Activated B cell treated with CpG ODN at 0.5 μM for 24 hours (primary cell): ENCODE measurements at regions not wholly inside any gene's neighbourhood (a gene's known extent, or its start where the extent isn't known, plus 50 kb on each side); places are given as distances from the start of the nearest gene placed in this dataset.

Experiments
- ATAC-seq: fragments of 200-7000 bp; cut with Tn5 transposase; one replicate; pipeline ENCODE4 v1.10.0; 2021; ENCODE audit warnings: low read depth, mild to moderate bottlenecking, moderate library complexity
- CTCF ChIA-PET: fragments of 350-600 bp; sonication (Branson Sonifier 250); formaldehyde crosslinking; loops from one replicate; lab custom pipeline; 2021; ENCODE audit warnings: antibody characterized with exemption; lab: Charles Lee
- POLR2A ChIA-PET: fragments of 350-600 bp; sonication (Branson Sonifier 250); formaldehyde crosslinking; loops from one replicate; lab custom pipeline; 2021; ENCODE audit warnings: antibody characterized with exemption; lab: Charles Lee
- DNase-seq: peaks from one replicate; pipeline ENCODE4 v3.0.0; 2022
- H3K27ac Mint-ChIP-seq: one replicate; pipeline ENCODE4 v1.8.0; 2020; ENCODE audit warnings: mixed read lengths
- H3K27me3 Mint-ChIP-seq: one replicate; pipeline ENCODE4 v1.8.0; 2021; ENCODE audit warnings: mixed read lengths
- H3K36me3 Mint-ChIP-seq: one replicate; pipeline ENCODE4 v1.8.0; 2021; ENCODE audit warnings: low read depth, mixed read lengths
- H3K4me1 Mint-ChIP-seq: one replicate; pipeline ENCODE4 v1.8.0; 2021; ENCODE audit warnings: mixed read lengths
- H3K4me3 Mint-ChIP-seq: one replicate; pipeline ENCODE4 v1.8.0; 2020; ENCODE audit warnings: mild to moderate bottlenecking, mixed read lengths
- H3K9me3 Mint-ChIP-seq: one replicate; pipeline ENCODE4 v1.8.0; 2020; ENCODE audit warnings: mixed read lengths
- intact Hi-C: fragments of 100-400 bp; cut with micrococcal nuclease; formaldehyde crosslinking; loops from one replicate; pipeline ENCODE4 v1.15.1; 2024
- TF ChIP-seq, protein P1 (sequence below): fragments of 200-600 bp; IDR thresholded peaks from one replicate; pipeline ENCODE4 v1.8.0; 2022; ENCODE audit warnings: antibody characterized with exemption, mild to moderate bottlenecking

GRCh38 chr2:118687698-118688097 lies 159.8 kb downstream of the EN1 start:
- H3K27me3 Mint-ChIP-seq: no peaks in the 10 kb centered on the region
- ChIA-PET POLR2A (no interaction called here), CTCF (no interaction called here)
- no peaks in the 10 kb centered on the region for H3K9me3 Mint-ChIP-seq
- no peak for DNase-seq
- TF ChIP-seq, protein P1, sequence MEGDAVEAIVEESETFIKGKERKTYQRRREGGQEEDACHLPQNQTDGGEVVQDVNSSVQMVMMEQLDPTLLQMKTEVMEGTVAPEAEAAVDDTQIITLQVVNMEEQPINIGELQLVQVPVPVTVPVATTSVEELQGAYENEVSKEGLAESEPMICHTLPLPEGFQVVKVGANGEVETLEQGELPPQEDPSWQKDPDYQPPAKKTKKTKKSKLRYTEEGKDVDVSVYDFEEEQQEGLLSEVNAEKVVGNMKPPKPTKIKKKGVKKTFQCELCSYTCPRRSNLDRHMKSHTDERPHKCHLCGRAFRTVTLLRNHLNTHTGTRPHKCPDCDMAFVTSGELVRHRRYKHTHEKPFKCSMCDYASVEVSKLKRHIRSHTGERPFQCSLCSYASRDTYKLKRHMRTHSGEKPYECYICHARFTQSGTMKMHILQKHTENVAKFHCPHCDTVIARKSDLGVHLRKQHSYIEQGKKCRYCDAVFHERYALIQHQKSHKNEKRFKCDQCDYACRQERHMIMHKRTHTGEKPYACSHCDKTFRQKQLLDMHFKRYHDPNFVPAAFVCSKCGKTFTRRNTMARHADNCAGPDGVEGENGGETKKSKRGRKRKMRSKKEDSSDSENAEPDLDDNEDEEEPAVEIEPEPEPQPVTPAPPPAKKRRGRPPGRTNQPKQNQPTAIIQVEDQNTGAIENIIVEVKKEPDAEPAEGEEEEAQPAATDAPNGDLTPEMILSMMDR: no peak
- intact Hi-C loops: no loop called here
- no peaks in the 10 kb centered on the region for H3K4me1 Mint-ChIP-seq
- ATAC-seq: no peak
- no peak overlapping the region for H3K4me3 Mint-ChIP-seq
- H3K27ac Mint-ChIP-seq: no peak overlapping the region
- no peaks in the 10 kb centered on the region for H3K36me3 Mint-ChIP-seq

- TF ChIP-seq, protein P1: no peak
- CTCF ChIA-PET: no interaction called here
These were observed 160.3 kb downstream of the EN1 start for GRCh38 chr2:118687192-118687591.

DNA sequence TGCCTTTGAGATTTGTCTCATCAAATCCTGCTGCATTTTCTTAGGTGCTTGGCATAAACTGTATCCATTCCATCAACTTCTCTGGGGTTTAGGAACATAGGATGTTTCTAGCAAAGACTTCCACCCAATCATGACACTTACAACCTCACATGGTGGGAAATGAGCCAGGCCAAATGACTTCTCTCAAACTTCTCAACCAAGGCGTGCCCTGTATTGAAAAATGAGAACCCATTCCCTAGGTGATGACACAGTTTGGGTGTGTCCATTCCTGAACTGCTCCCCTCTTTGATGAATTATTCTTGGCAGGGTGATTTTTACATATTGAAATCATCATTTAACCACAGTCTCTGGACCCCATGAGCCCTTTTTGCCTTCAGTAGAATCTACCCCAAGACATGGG lies 161.1 kb downstream of the EN1 start:
- H3K27ac Mint-ChIP-seq: no peak overlapping the region
- H3K9me3 Mint-ChIP-seq: no peaks in the 10 kb centered on the region
- intact Hi-C loops: no loop called here
- ATAC-seq (no peak), DNase-seq (no peak)
- POLR2A ChIA-PET: no interaction called here
- no peak overlapping the region for H3K4me3 Mint-ChIP-seq
- TF ChIP-seq, protein P1: no peak
- H3K4me1 Mint-ChIP-seq: no peaks in the 10 kb centered on the region
- no peaks in the 10 kb centered on the region for H3K27me3 Mint-ChIP-seq
- CTCF ChIA-PET: no interaction called here
- H3K36me3 Mint-ChIP-seq: no peaks in the 10 kb centered on the region

More at GRCh38 chr2:118687192-118687591, 160.3 kb downstream of the EN1 start:
- no peaks in the 10 kb centered on the region for H3K9me3 Mint-ChIP-seq
- H3K27ac Mint-ChIP-seq: no peak overlapping the region
- intact Hi-C loops: no loop called here
- no peak for ATAC-seq
- POLR2A ChIA-PET: no interaction called here
- H3K27me3 Mint-ChIP-seq: no peaks in the 10 kb centered on the region
- no peak overlapping the region for H3K4me3 Mint-ChIP-seq
- no peaks in the 10 kb centered on the region for H3K4me1 Mint-ChIP-seq
- H3K36me3 Mint-ChIP-seq: no peaks in the 10 kb centered on the region
- DNase-seq: no peak

DNA sequence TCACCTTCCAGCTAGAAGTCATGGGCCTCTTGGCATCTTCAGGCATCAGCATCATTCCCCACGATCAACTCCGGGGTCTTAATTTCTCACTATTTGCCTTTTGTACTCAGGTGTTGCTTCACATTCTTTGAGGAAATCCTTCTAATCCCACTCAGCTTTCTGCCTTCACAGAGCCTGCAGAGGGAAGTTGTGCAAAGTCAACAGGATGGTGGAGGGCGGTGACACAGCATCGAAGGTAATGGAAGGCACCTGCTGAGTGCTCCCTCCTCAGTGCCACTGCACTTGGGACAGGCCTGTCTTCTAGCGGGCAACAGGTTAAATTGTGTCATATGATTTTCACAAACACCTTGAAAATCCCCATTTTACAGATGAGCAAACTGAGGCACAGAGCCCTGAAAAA lies 164.0 kb downstream of the EN1 start:
- Mint-ChIP-seq H3K4me3 (no peak overlapping the region), H3K4me1 (no peaks in the 10 kb centered on the region), H3K27me3 (no peaks in the 10 kb centered on the region), H3K9me3 (no peaks in the 10 kb centered on the region), H3K27ac (no peak overlapping the region), H3K36me3 (no peaks in the 10 kb centered on the region)
- TF ChIP-seq, protein P1: no peak
- ATAC-seq: no peak
- ChIA-PET POLR2A (no interaction called here), CTCF (no interaction called here)
- intact Hi-C loops: no loop called here
- DNase-seq: no peak

- H3K4me3 Mint-ChIP-seq: no peak overlapping the region
- H3K4me1 Mint-ChIP-seq: no peaks in the 10 kb centered on the region
- DNase-seq (no peak), ATAC-seq (no peak)
- H3K27ac Mint-ChIP-seq: no peak overlapping the region
- no peaks in the 10 kb centered on the region for H3K9me3 Mint-ChIP-seq
- intact Hi-C loops: no loop called here
- CTCF ChIA-PET: no interaction called here
- H3K27me3 Mint-ChIP-seq: no peaks in the 10 kb centered on the region
- POLR2A ChIA-PET: no interaction called here
- no peaks in the 10 kb centered on the region for H3K36me3 Mint-ChIP-seq
- TF ChIP-seq, protein P1: no peak
These were observed 168.5 kb downstream of the EN1 start for GRCh38 chr2:118678985-118679384.
